Amygdala (tissue), 56 donors: ENCODE measurements at regions not wholly inside any gene's neighbourhood (a gene's known extent, or its start where the extent isn't known, plus 50 kb on each side); places are given as distances from the start of the nearest gene placed in this dataset.
"Not testable (repeated sequence)": the region's sequence is repeated elsewhere in the genome, so short reads cannot be mapped to it uniquely, and the experiment has no call there.

Experiments used
- DNase-seq, 56 donors: peaks; one replicate each; lab custom pipeline; 2025; lab: John Stamatoyannopoulos, UW

- DNase-seq: no peak
These were observed 195.0 kb downstream of the BCL11A start for GRCh38 chr2:60358476-60358875.

- DNase-seq: no peak
These were observed 195.5 kb downstream of the BCL11A start for GRCh38 chr2:60357996-60358395.

GRCh38 chr2:60356346-60356745, 197.1 kb downstream of the BCL11A start:
- no peak for DNase-seq

- DNase-seq: no peak
These were observed 197.6 kb downstream of the BCL11A start for GRCh38 chr2:60355849-60356261.

GRCh38 chr2:60354713-60355112, 198.7 kb downstream of the BCL11A start:
- no peak for DNase-seq

- DNase-seq: no peak
These were observed 199.6 kb downstream of the BCL11A start for GRCh38 chr2:60353863-60354262.

- DNase-seq: no peak
These were observed 200.1 kb downstream of the BCL11A start for GRCh38 chr2:60353406-60353800.

- no peak for DNase-seq
These were observed 200.7 kb downstream of the BCL11A start for GRCh38 chr2:60352491-60353405.

- DNase-seq: peak in 3 of 56 donors; percentile 5 to 6 (median 6)
These were observed 201.7 kb downstream of the BCL11A start for GRCh38 chr2:60351802-60352201.

GRCh38 chr2:60351321-60351720, 202.1 kb downstream of the BCL11A start:
- DNase-seq: no peak

- no peak for DNase-seq
These were observed 202.7 kb downstream of the BCL11A start for GRCh38 chr2:60350791-60351190.

- no peak for DNase-seq
These were observed 205.7 kb downstream of the BCL11A start for GRCh38 chr2:60347781-60348180.

GRCh38 chr2:60342491-60342890, 211.0 kb downstream of the BCL11A start:
- not testable (repeated sequence) for DNase-seq

- DNase-seq: no peak
These were observed 212.3 kb downstream of the BCL11A start for GRCh38 chr2:60341151-60341550.

GRCh38 chr2:60339286-60339685, 214.2 kb downstream of the BCL11A start:
- no peak for DNase-seq

- DNase-seq: no peak
These were observed 216.3 kb downstream of the BCL11A start for GRCh38 chr2:60337142-60337497.

GRCh38 chr2:60336442-60337141, 216.9 kb downstream of the BCL11A start:
- no peak for DNase-seq

GRCh38 chr2:60335533-60336237, 217.8 kb downstream of the BCL11A start:
- peak in 5 of 56 donors; percentile 3 to 33 (median 18) for DNase-seq

- no peak for DNase-seq
These were observed 218.8 kb downstream of the BCL11A start for GRCh38 chr2:60334610-60335009.

- no peak for DNase-seq
These were observed 220.2 kb downstream of the BCL11A start for GRCh38 chr2:60333264-60333663.
